ENCODE measurements at regions not wholly inside any gene's neighbourhood (a gene's known extent, or its start where the extent isn't known, plus 50 kb on each side); places are given as distances from the start of the nearest gene placed in this dataset.

- no peak overlapping the region for H3K27ac ChIP-seq
- no peak overlapping the region for H3K4me3 ChIP-seq
- no peaks in the 10 kb centered on the region for H3K9me3 ChIP-seq
- H3K27me3 ChIP-seq (replicated peaks; ENCODE audit: insufficient read depth): no peaks in the 10 kb centered on the region
- peaks cover 0 to 5% of the 10 kb centered on the region in 2 donors for H3K4me1 ChIP-seq (ENCODE audit: control insufficient read depth in 1 of 2, low read depth in 2 of 2)
- no peak for ATAC-seq (ENCODE audit: insufficient number of reproducible peaks, low FRiP score, low read depth)
- TF ChIP-seq CTCF (IDR thresholded peaks at IDR 0.05): no peak
- no peaks in the 10 kb centered on the region for H3K36me3 ChIP-seq
- DNase-seq (ENCODE audit: low spot score): no peak
Measured at GRCh38 chr5:8827696-8828095, 718.2 kb downstream of the SEMA5A start.

- Histone ChIP-seq H3K4me3 (no peak overlapping the region), H3K36me3 (no peaks in the 10 kb centered on the region), H3K27me3 (replicated peaks; ENCODE audit: insufficient read depth) (no peaks in the 10 kb centered on the region), H3K4me1 (ENCODE audit: control insufficient read depth in 1 of 2, low read depth in 2 of 2) (peaks cover 0 to 5% of the 10 kb centered on the region in 2 donors), H3K9me3 (no peaks in the 10 kb centered on the region), H3K27ac (no peak overlapping the region)
- ATAC-seq (ENCODE audit: insufficient number of reproducible peaks, low FRiP score, low read depth): no peak
- TF ChIP-seq CTCF (IDR thresholded peaks at IDR 0.05): no peak
- DNase-seq (ENCODE audit: low spot score): no peak
Measured at GRCh38 chr5:8828596-8829322, 717.1 kb downstream of the SEMA5A start.

GRCh38 chr5:8829323-8830029 is 716.4 kb downstream of the SEMA5A start:
- ATAC-seq (ENCODE audit: insufficient number of reproducible peaks, low FRiP score, low read depth): no peak
- no peaks in the 10 kb centered on the region for H3K36me3 ChIP-seq
- H3K27me3 ChIP-seq (replicated peaks; ENCODE audit: insufficient read depth): no peaks in the 10 kb centered on the region
- no peak for TF ChIP-seq CTCF (IDR thresholded peaks at IDR 0.05)
- H3K9me3 ChIP-seq: no peaks in the 10 kb centered on the region
- DNase-seq (ENCODE audit: low spot score): no peak
- H3K27ac ChIP-seq: no peak overlapping the region
- H3K4me1 ChIP-seq (ENCODE audit: control insufficient read depth in 1 of 2, low read depth in 2 of 2): peaks cover 0 to 5% of the 10 kb centered on the region in 2 donors
- H3K4me3 ChIP-seq: no peak overlapping the region

- H3K4me3 ChIP-seq: no peak overlapping the region
- H3K27ac ChIP-seq: no peak overlapping the region
- ATAC-seq (ENCODE audit: insufficient number of reproducible peaks, low FRiP score, low read depth): no peak
- H3K36me3 ChIP-seq: no peaks in the 10 kb centered on the region
- H3K9me3 ChIP-seq: no peaks in the 10 kb centered on the region
- H3K27me3 ChIP-seq (replicated peaks; ENCODE audit: insufficient read depth): no peaks in the 10 kb centered on the region
- no peak for DNase-seq (ENCODE audit: low spot score)
- peaks cover 0 to 5% of the 10 kb centered on the region in 2 donors for H3K4me1 ChIP-seq (ENCODE audit: control insufficient read depth in 1 of 2, low read depth in 2 of 2)
- no peak for TF ChIP-seq CTCF (IDR thresholded peaks at IDR 0.05)
Measured at GRCh38 chr5:8831251-8831650, 714.6 kb downstream of the SEMA5A start.

- Histone ChIP-seq H3K36me3 (no peaks in the 10 kb centered on the region), H3K27ac (no peak overlapping the region), H3K4me1 (ENCODE audit: control insufficient read depth in 1 of 2, low read depth in 2 of 2) (peaks cover 0 to 5% of the 10 kb centered on the region in 2 donors), H3K9me3 (no peaks in the 10 kb centered on the region), H3K27me3 (replicated peaks; ENCODE audit: insufficient read depth) (no peaks in the 10 kb centered on the region), H3K4me3 (no peak overlapping the region)
- no peak for DNase-seq (ENCODE audit: low spot score)
- ATAC-seq (ENCODE audit: insufficient number of reproducible peaks, low FRiP score, low read depth): no peak
- no peak for TF ChIP-seq CTCF (IDR thresholded peaks at IDR 0.05)
Measured at GRCh38 chr5:8831854-8832253, 714.0 kb downstream of the SEMA5A start.

All from thoracic aorta (tissue), 2 donors.